HepG2 (cell line): ENCODE measurements at regions not wholly inside any gene's neighbourhood (a gene's known extent, or its start where the extent isn't known, plus 50 kb on each side); places are given as distances from the start of the nearest gene placed in this dataset.

ENCODE experiments used
- BCL6 ChIP-seq: IDR thresholded peaks from 2 replicates; pipeline ENCODE4 v1.6.1; 2016; ENCODE audit warnings: missing genetic modification reagents, missing compliant biosample characterization
- HES4 ChIP-seq: sonication (generic); formaldehyde crosslinking; IDR thresholded peaks from 2 replicates; pipeline ENCODE4 v1.9.0; 2021; ENCODE audit warnings: mild to moderate bottlenecking, missing genetic modification reagents, borderline replicate concordance
- HIC2 ChIP-seq: sonication (generic); formaldehyde crosslinking; IDR thresholded peaks from 2 replicates; pipeline ENCODE4 v1.9.0; 2022; ENCODE audit warnings: low read depth, missing genetic modification reagents
- MTA1 ChIP-seq: sonication (generic); formaldehyde crosslinking; IDR thresholded peaks from 2 replicates; pipeline ENCODE4 v1.4.0; 2020; ENCODE audit warnings: missing genetic modification reagents, mild to moderate bottlenecking, borderline replicate concordance
- SKIL ChIP-seq: sonication (generic); formaldehyde crosslinking; IDR thresholded peaks from 2 replicates; pipeline ENCODE4 v1.8.0; 2022; ENCODE audit warnings: missing genetic modification reagents, mild to moderate bottlenecking, moderate library complexity, borderline replicate concordance
- ZNF281 ChIP-seq: sonication (generic); formaldehyde crosslinking; IDR thresholded peaks from 2 replicates; pipeline ENCODE4 v1.4.0; 2020; ENCODE audit warnings: missing genetic modification reagents, borderline replicate concordance

GRCh38 chr10:114767101-114767985 lies 54.2 kb upstream of the FHIP2A start (continued):
- TF ChIP-seq SKIL (CRISPR knock-in tag) (peak; percentile 75), ZNF281 (CRISPR knock-in tag) (peak; percentile 88), HIC2 (no peak), BCL6 (CRISPR knock-in tag) (peak; percentile 62), HES4 (no peak), MTA1 (CRISPR knock-in tag) (no peak)
- TF ChIP-seq, all 625 proteins: peak for 14
